ENCODE measurements at regions not wholly inside any gene's neighbourhood (a gene's known extent, or its start where the extent isn't known, plus 50 kb on each side); places are given as distances from the start of the nearest gene placed in this dataset.
"Not testable (repeated sequence)": the region's sequence is repeated elsewhere in the genome, so short reads cannot be mapped to it uniquely, and the experiment has no call there.

GRCh38 chr2:228401065-228401912, 219.8 kb upstream of the SPHKAP start:
- DNase-seq, result no peak

DNA sequence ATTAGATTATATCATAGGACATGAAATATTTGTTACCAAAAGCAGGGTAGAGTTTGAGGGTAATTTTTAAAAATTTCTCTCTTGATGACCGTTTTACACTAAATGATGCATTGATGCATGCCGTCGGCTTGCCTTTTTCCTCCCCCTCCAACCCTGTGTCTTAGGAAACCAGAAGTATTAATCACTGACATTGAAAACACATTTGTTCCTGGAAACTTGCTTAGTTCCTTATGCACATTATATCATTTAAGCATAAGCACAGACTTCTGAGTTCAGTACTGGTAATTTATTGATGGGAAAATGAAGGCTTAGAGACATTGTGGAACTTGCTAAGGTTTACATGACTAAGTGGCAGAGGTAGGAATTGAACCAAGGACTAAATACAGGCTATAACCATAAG, 206.3 kb upstream of the SPHKAP start:
- no peak for DNase-seq

DNA sequence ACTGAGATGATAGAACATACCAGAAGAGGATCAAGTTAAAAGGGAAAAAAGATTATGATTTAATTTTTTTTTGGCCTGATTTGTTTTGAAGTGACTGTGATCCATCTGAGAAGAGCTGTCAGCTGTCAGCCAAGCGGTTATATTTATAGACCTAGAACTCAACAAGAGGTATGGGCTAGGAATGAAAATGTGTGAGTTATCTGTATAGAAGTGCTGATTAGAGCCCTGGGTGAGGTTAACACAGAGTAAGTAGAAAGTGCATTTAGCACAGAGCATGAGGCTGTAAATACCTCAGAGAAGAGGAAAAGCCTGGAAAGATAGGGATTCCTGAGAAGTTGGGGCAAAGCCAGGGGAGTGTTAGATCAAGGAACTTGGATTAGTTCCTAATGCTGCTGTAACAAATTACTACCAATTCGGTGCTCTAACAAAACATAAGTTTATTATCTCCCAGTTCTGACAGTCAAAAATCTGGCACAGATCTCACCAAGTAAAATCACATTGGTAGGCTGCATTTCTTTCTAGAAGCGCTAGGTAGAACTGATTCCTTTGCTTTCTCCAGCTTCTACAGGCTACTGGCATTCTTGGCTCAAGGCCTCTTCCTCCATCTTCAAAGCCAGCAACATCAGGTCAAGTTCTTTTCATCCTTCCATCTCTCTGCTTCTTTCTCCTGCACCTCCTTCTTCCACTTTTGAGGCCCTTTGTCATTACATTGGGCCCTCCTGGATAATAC, 197.4 kb upstream of the SPHKAP start:
- DNase-seq, result no peak

DNA sequence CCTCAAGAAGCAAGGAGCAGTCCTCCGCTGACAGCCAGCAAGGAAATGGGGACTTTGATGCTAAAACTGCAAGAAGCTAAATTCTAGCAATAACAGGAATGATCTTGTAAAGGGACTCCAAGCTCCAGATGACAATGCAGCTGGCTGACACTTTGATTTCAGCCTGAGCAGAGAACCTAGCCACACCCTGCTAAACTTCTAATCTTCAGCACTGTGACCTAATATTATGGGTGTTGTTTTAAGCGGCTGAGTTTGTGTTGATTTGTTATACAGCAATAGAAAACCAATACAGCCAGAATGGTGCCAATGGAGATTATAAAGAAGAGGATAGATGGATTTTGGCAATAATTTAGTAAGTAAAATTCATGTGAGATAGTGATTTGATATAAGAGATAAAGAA, 196.7 kb upstream of the SPHKAP start:
- DNase-seq, result no peak

DNA sequence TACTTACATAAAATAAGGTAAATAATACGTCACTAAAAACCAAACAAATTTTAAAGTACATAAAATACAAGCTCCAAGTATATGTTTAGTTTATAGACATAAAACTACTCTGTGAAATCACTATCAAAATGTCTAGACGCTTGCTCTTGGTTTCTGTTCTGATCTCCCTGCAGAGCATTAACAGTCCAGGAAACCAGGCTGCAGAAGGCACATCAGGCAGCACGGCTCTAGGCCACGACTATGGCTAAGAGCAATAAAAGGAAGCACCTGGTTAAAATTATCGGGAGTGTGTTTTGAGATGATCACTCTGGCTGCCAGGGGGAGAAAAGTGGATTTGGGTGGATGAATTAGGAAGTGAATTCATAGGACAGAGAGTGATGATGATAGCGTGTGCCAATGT, 196.0 kb upstream of the SPHKAP start:
- DNase-seq, result no peak

GRCh38 chr2:228374741-228375140, 193.3 kb upstream of the SPHKAP start:
- DNase-seq, result no peak

DNA sequence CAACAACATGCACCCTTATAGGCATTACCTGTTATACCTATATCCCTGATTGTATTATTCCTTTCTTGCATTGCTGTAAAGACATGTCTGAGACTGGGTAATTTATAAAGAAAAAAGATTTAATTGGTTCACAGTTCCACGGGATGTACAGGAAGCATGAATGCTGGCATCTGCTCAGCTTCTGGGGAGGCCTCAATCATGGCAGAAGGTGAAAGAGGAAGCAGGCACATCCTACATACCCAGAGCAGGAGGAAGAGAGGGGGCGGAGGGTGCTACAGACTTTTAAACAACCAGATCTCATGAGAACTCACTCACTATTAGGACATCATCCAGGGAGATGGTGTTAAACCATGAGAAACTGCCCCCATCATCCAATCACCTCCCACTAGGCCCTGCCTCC, 191.7 kb upstream of the SPHKAP start:
- no peak for DNase-seq

GRCh38 chr2:228372212-228372611, 190.7 kb upstream of the SPHKAP start:
- DNase-seq, result no peak

GRCh38 chr2:228369400-228370031, 188.0 kb upstream of the SPHKAP start:
- no peak for DNase-seq

GRCh38 chr2:228367356-228367755, 185.9 kb upstream of the SPHKAP start:
- no peak for DNase-seq

DNA sequence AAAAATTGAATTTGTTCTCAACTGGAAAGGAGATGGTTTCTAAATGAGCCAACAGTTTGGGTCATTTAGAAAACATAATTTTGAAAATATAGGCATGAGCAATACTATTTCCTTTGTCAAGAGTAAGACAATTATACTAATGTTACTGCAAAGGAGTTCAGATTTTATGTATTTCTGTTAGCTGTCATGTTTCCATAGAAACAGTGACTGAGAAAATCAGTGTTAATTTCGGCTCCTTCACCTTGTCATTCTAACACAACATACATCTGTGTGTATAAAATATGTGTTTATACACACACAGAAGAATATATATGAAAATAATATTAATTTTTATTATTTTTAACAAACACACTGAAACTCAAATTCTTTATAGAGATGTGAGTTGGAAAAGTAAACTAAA, 178.0 kb upstream of the SPHKAP start:
- no peak for DNase-seq

GRCh38 chr2:228355897-228356296, 174.4 kb upstream of the SPHKAP start:
- DNase-seq, result no peak

GRCh38 chr2:228352980-228353379, 171.5 kb upstream of the SPHKAP start:
- DNase-seq, result not testable (repeated sequence)

DNA sequence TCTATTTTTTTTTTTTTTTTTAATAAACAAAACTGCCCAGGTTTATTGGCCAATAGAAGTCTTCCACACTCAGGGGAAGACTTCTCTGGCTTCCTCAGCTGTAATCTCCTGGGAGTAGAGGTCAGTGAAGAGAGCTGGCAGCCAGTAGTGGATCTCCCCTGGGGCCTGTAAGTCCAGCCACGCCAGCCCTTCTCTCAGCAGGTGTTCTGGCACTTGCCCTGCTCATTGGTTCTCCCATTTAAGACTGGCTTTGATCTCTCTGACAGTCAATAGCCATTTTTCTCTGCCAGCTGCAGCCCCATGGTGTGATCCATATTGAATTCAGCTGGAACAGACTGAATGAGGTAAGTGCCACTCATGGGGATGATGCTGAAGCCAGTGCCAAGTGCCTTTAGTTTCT, 170.6 kb upstream of the SPHKAP start:
- no peak for DNase-seq

GRCh38 chr2:228348516-228349064, 167.1 kb upstream of the SPHKAP start:
- no peak for DNase-seq

DNA sequence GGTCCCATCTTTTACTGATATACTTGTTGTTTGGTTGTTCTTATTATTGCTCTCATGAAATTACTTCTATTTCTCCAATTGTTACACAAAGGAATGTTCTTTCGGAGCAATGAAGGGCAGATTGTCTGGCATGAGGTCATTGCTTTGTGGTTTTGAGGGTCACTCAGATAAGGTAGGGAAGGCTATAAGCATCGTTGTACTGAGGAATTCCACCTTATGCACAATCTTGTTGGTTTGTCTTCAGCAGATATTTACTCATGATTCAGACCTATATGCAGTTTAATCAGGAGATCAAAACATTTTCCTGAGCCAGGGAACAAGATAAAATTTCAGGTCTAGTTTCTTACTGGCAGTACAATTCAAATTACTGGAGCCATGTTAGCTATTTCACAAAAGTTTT, 163.0 kb upstream of the SPHKAP start:
- no peak for DNase-seq

- DNase-seq, result no peak
Measured at GRCh38 chr2:228339525-228339924, 158.0 kb upstream of the SPHKAP start.

DNA sequence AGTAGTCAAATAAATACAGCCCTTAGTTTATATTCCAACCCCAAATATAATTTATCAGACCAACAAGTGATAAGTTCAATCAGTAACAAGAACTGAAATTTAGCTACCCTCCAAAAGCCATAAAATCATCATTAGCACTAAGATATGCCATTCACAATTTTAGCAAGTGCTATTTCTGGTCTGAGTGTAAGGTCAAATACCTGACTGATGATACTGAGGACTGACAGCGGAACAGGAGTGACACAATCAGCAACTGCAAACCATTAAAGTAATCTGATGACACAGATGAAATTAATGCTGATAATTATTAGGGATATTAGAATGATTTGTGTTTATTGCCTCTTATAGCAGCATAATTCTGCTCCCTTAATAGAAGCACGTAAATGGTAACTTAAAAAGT, 152.7 kb upstream of the SPHKAP start:
- no peak for DNase-seq

GRCh38 chr2:228329282-228329681, 147.8 kb upstream of the SPHKAP start:
- no peak for DNase-seq

DNA sequence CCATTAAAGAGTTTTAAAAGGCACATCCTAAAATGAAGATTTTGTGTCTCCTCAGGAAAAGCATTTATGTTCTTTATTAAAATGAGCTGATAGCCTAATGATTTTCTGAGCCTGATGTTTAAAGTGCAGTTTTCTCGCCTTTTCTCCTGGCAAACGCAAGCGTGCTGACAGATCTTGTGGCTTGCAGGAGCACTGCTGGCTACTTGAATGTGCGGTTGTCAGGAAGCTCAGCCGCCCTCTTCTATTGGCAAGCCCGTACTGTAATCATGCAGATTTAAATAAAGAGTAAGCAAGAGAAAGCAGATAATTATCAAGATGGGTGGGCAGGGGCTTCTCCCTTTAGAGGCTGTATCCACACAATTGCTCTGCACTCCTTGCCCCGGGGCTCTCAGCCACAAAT, 139.5 kb upstream of the SPHKAP start:
- no peak for DNase-seq

DNA sequence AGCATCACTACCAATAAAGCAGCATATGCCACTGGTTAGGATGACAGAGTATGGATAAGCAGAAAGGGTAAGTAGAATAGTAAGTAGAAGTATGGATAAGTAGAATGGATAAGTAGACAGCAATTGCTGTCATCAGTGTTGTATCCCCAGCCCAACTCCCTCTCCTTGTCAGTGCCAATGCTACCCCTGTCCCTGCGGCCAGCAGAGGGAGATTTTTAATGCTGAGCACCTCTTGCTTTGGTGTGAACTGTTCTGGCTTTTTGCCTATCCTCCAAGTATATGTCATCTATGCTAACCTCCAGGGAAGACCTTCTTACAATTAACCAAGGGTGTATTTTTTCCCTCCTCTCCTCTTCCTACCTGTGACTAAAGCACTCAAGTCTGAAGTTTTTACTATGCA, 136.7 kb upstream of the SPHKAP start:
- DNase-seq, result no peak

DNA sequence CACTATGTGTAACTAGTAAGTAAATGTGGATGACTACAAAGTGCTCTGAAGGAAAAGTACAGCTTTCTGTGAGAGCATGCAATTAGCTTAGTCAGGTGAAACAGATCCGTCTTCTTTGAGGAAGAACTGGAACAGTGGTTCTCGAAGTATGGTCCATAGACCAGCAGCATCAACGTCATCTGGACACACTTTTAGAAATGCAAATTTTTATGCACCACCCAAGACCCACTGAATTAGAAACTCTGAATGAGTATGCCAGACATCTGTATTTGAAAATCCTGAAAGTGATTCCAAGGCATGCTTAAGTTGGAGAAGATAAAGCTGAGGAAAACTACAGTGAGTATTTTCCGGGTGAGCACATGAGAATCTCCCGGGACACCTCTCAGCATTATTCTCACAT, 130.7 kb upstream of the SPHKAP start:
- DNase-seq, result no peak

DNA sequence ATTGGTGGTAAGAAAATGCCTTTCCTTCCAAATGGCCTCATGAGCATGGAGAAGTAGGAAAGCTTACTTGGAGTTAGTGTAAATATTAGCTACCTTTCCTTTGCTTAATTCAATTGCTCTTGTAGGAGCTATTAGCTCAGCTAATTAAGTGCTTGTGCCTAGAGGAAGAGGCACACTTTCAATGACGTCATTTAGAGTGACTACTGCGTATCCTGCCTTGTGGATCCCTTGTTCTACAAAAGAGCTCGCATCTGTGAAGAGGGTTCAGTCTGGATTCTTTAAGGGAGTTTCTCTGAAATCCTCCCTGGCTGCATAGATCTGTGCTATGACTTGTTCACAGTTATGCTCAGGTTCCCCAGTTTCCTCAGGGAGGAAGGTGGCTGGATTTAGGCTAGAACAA, 122.5 kb upstream of the SPHKAP start:
- no peak for DNase-seq

All from retina (tissue), 1 donor.